Upper lobe of right lung (tissue), 1 donor: ENCODE measurements at regions not wholly inside any gene's neighbourhood (a gene's known extent, or its start where the extent isn't known, plus 50 kb on each side); places are given as distances from the start of the nearest gene placed in this dataset.
"Not testable (repeated sequence)": the region's sequence is repeated elsewhere in the genome, so short reads cannot be mapped to it uniquely, and the experiment has no call there.

Source experiments
- ATAC-seq: fragments of 200-7000 bp; cut with Tn5 transposase; one replicate; pipeline ENCODE4 v1.9.1; 2020; ENCODE audit warnings: mild to moderate bottlenecking, moderate library complexity
- DNase-seq: peaks from one replicate; pipeline ENCODE4 v3.0.0-alpha.2; 2020
- H3K27ac ChIP-seq: fragments of 200-600 bp; one replicate; pipeline ENCODE4 v1.8.0; 2022
- H3K27me3 ChIP-seq: fragments of 200-600 bp; one replicate; pipeline ENCODE4 v1.8.0; 2022; ENCODE audit warnings: mild to moderate bottlenecking
- H3K36me3 ChIP-seq: fragments of 200-600 bp; one replicate; pipeline ENCODE4 v1.8.0; 2022
- H3K4me1 ChIP-seq: fragments of 200-600 bp; one replicate; pipeline ENCODE4 v1.8.0; 2022
- H3K4me3 ChIP-seq: fragments of 200-600 bp; one replicate; pipeline ENCODE4 v1.8.0; 2022; ENCODE audit warnings: mild to moderate bottlenecking
- H3K9me3 ChIP-seq: fragments of 200-600 bp; one replicate; pipeline ENCODE4 v1.8.0; 2022
- intact Hi-C: fragments of 100-400 bp; cut with DNase I; formaldehyde crosslinking; loops from one replicate; pipeline ENCODE4 v1.11.0; 2022
- donor health status: DM: no; HTN: yes; CAD: no; lungs with severe emphysema.

GRCh38 chr13:46451145-46451544 lies 64.1 kb upstream of the RUBCNL start:
- H3K36me3 ChIP-seq, H3K27ac ChIP-seq, H3K9me3 ChIP-seq, intact Hi-C loops, H3K27me3 ChIP-seq, H3K4me1 ChIP-seq, ATAC-seq, H3K4me3 ChIP-seq, DNase-seq: not testable (repeated sequence)

DNA sequence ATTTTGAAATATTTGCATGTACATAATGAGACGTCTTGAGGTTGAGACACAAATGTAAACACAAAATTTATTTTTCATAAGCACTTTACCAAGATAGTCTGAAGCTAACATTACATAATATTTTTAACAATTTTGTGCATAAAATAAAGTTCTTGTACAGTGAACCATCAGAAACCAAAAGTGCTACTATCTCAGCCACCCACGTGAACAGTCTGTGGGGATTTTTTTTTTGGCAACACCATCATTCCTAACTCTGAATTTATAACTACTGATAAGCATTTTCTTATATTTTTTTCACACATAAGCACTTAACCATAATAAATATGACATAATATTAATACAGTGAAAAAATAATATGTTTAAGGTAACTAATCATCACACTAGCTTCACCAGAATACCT lies 62.9 kb upstream of the RUBCNL start:
- H3K9me3 ChIP-seq, H3K27ac ChIP-seq, H3K36me3 ChIP-seq, H3K27me3 ChIP-seq, H3K4me3 ChIP-seq, H3K4me1 ChIP-seq, intact Hi-C loops, DNase-seq, ATAC-seq: not testable (repeated sequence)

- H3K27me3 ChIP-seq, H3K9me3 ChIP-seq, H3K36me3 ChIP-seq, H3K27ac ChIP-seq, H3K4me3 ChIP-seq, intact Hi-C loops, H3K4me1 ChIP-seq, ATAC-seq, DNase-seq: not testable (repeated sequence)
Measured at GRCh38 chr13:46448148-46448547, 61.1 kb upstream of the RUBCNL start.

- H3K4me1 ChIP-seq, H3K36me3 ChIP-seq, ATAC-seq, intact Hi-C loops, H3K9me3 ChIP-seq, H3K27ac ChIP-seq, H3K4me3 ChIP-seq, H3K27me3 ChIP-seq: not testable (repeated sequence)
- DNase-seq = peak; percentile 61
Measured at GRCh38 chr13:46437808-46438404, 50.9 kb upstream of the RUBCNL start.
